Stomach (tissue), 8 donors: ENCODE measurements at regions not wholly inside any gene's neighbourhood (a gene's known extent, or its start where the extent isn't known, plus 50 kb on each side); places are given as distances from the start of the nearest gene placed in this dataset.

ENCODE experiments used
- DNase-seq, 2 donors: peaks; one replicate each; pipeline versions ENCODE4 v3.0.0 to v3.0.0-alpha.2; 2013 to 2019
- H3K27ac ChIP-seq, 5 donors: fragments of 200-600 bp in 4 of 5; sonication (generic) in 4 of 5; one replicate each; pipeline ENCODE4 v1.5.1; 2013 to 2019; ENCODE audit warnings: mild to moderate bottlenecking in 1 of 5, moderate library complexity in 1 of 5
- H3K27me3 ChIP-seq, 3 donors: fragments of 200-600 bp; sonication (generic); one replicate each; pipeline ENCODE4 v1.5.1; 2017 to 2019; ENCODE audit warnings: mixed run types in 1 of 3
- H3K36me3 ChIP-seq, 4 donors: fragments of 200-600 bp; sonication (generic); 1 replicate in 3 of 4; 2 replicates in 1 of 4; pipeline ENCODE4 v1.5.1; 2016 to 2019
- H3K4me1 ChIP-seq, 4 donors: fragments of 200-600 bp; sonication (generic); one replicate each; pipeline ENCODE4 v1.5.1; 2016 to 2019
- H3K4me3 ChIP-seq, 4 donors: fragments of 200-600 bp; sonication (generic) in 3 of 4; one replicate each; pipeline ENCODE4 v1.5.1; 2016 to 2019; ENCODE audit warnings: mild to moderate bottlenecking in 1 of 4
- H3K9me3 ChIP-seq, 4 donors: fragments of 200-600 bp; sonication (generic); one replicate each; pipeline ENCODE4 v1.5.1; 2016 to 2019
- EP300 ChIP-seq: sonication (generic); formaldehyde crosslinking; IDR thresholded peaks from one replicate; pipeline ENCODE4 v1.6.1; 2017; ENCODE audit warnings: antibody characterized with exemption
- POLR2A ChIP-seq, 4 donors: fragments of 450-650 bp; IDR thresholded peaks; one replicate each; pipeline ENCODE4 v1.6.1; 2016; ENCODE audit warnings: antibody characterized with exemption in 4 of 4, control low read depth in 2 of 4, mild to moderate bottlenecking in 1 of 4, moderate library complexity in 1 of 4
- POLR2AphosphoS5 ChIP-seq, 3 donors: sonication (generic); formaldehyde crosslinking; IDR thresholded peaks; one replicate each; pipeline ENCODE4 v1.6.1; 2016; ENCODE audit warnings: antibody characterized with exemption in 3 of 3
- WGBS, 5 donors: extraction: QIAGEN DNeasy Blood & Tissue Kit in 3 of 5; methylation state at CpG; one replicate each; pipeline versions ENCODE4 v1.1.5 to v1.1.7; 2013 to 2018; 5-methylcytosine and 5-hydroxymethylcytosine counted together
- intact Hi-C: fragments of 100-400 bp; cut with DNase I; formaldehyde crosslinking; loops from one replicate; pipeline ENCODE4 v1.15.1; 2023; ENCODE audit warnings: low total_unique reads
- TF ChIP-seq, protein P1 (sequence below), 7 experiments: fragments of 450-650 bp in 4 of 7; fragments of 200-600 bp in 3 of 7; sonication (generic) in 3 of 7; IDR thresholded peaks; one replicate each; pipeline ENCODE4 v1.5.1; 2016 to 2019; ENCODE audit warnings: antibody characterized with exemption in 7 of 7, control low read depth in 2 of 7, mild to moderate bottlenecking in 1 of 7
- donor health status: healthy with polysubstance abuse.
- donor health status: Bipolar disorder and iron deficiency.
- donor health status: healthy.

DNA sequence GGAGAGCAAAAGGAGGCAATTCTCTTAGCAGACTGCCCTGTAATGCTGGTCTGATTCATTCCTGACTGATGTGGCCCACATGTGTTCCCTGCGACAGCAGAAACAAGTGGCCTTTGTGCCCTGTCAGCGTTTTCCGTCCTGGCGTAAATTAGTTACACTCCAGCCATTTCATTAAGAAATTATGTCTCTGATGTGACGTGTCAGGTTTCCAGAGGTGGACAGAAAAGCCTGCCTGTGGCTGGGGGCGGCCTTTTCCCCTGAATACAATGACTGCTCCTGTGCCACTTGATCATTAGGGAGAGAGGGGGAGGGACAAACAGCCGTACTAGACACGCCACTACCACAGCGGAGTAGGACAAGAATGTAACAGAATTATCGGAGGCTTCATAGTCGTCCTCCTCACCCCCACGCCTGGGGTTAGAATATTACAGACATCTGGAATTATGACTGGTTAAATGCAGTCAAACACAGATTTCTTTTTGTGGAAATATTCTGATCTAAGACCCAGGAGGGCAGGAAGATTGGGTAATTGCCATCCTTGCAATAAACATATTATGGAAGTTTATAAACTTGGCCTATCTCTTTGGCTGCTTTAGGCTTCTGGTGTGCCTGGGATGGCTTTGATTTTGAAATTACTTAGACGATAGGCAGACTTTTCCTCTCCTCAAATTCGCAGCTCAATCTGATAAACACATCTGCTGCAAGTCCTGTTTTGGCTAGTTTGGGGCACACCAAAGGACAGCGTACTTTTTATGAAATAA, 146.2 kb upstream of the BCOR start:
- intact Hi-C loops, result no loop called here
- no peak overlapping the region for H3K4me3 ChIP-seq
- H3K36me3 ChIP-seq, result no peaks in the 10 kb centered on the region
- peaks cover 0 to 7% (median 4%) of the 10 kb centered on the region in 4 donors for H3K4me1 ChIP-seq
- peaks cover 0 to 9% (median 0%) of the 10 kb centered on the region in 4 donors for H3K9me3 ChIP-seq
- WGBS, 5 donors, result 68 to 80% (median 73%) methylated on average over 13 to 15 of the region's 15 CpGs
- no peak overlapping the region for H3K27ac ChIP-seq
- DNase-seq, result peak in 1 of 2 donors; percentile 39
- H3K27me3 ChIP-seq, result peaks cover 0 to 4% (median 0%) of the 10 kb centered on the region in 3 donors
- TF ChIP-seq POLR2A (IDR thresholded peaks at IDR 0.05) (no peak), EP300 (no peak), POLR2AphosphoS5 (IDR thresholded peaks at IDR 0.05) (no peak)
- TF ChIP-seq, protein P1, sequence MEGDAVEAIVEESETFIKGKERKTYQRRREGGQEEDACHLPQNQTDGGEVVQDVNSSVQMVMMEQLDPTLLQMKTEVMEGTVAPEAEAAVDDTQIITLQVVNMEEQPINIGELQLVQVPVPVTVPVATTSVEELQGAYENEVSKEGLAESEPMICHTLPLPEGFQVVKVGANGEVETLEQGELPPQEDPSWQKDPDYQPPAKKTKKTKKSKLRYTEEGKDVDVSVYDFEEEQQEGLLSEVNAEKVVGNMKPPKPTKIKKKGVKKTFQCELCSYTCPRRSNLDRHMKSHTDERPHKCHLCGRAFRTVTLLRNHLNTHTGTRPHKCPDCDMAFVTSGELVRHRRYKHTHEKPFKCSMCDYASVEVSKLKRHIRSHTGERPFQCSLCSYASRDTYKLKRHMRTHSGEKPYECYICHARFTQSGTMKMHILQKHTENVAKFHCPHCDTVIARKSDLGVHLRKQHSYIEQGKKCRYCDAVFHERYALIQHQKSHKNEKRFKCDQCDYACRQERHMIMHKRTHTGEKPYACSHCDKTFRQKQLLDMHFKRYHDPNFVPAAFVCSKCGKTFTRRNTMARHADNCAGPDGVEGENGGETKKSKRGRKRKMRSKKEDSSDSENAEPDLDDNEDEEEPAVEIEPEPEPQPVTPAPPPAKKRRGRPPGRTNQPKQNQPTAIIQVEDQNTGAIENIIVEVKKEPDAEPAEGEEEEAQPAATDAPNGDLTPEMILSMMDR (IDR thresholded peaks at IDR 0.05), result no peak

DNA sequence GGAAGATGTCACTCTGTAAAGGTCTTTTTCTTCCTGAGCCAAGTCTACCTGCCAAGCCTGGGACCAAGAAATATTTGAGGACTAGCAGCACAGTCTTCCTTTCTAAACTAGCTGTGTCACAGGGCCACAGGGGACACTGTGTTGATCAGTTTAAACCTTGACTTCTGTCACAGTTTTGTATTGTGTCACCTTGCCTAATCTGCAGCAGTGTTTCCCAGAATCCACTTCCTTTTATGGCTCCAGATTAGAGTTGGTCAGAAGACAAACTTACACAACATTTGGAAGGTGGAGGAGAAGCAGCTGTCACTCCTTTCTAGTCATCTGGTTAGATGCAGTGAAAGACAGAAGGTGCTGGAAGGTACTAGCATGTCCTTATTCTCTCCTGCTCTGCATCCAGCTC, 143.1 kb upstream of the BCOR start:
- no peaks in the 10 kb centered on the region for H3K36me3 ChIP-seq
- H3K27me3 ChIP-seq, result no peaks in the 10 kb centered on the region
- H3K27ac ChIP-seq, result no peak overlapping the region
- H3K4me3 ChIP-seq, result no peak overlapping the region
- H3K4me1 ChIP-seq, result peaks cover 0 to 7% (median 3%) of the 10 kb centered on the region in 4 donors
- TF ChIP-seq POLR2A (IDR thresholded peaks at IDR 0.05), result no peak
- TF ChIP-seq POLR2AphosphoS5 (IDR thresholded peaks at IDR 0.05), result no peak
- no peak for TF ChIP-seq EP300
- TF ChIP-seq, protein P1 (IDR thresholded peaks at IDR 0.05), result no peak
- peak in 1 of 2 donors; percentile 20 for DNase-seq
- peaks cover 0 to 16% (median 3%) of the 10 kb centered on the region in 4 donors for H3K9me3 ChIP-seq
- intact Hi-C loops, result no loop called here

DNA sequence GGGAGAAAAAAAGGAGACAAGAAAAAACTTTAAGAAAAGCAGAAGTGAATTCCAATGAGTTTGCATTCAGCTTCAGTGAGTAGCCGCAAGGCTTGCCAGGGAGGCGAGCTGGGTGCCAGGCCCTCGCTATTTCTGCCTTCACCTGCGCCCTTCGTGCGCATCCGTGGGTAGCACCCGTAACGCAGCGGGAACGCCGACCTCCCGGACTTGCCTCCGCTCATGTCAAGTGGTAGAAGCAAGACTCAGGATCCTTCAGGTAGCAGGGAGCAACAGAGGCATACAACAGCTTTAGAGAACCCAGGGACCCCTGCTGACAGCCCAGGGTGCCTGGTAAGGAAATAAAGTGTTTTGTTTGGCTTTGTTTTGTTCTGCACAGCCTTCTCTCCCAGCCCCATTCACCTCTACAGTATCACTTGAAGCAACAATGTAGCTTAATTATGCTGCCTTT, 140.0 kb upstream of the BCOR start:
- 55 to 76% (median 62%) methylated on average over 14 of the region's 14 CpGs for WGBS, 5 donors
- H3K27ac ChIP-seq, result no peak overlapping the region
- peaks cover 0 to 17% (median 3%) of the 10 kb centered on the region in 4 donors for H3K9me3 ChIP-seq
- DNase-seq, result no peak
- no peak overlapping the region for H3K4me3 ChIP-seq
- TF ChIP-seq, protein P1 (IDR thresholded peaks at IDR 0.05), result no peak
- TF ChIP-seq POLR2AphosphoS5 (IDR thresholded peaks at IDR 0.05) (no peak), POLR2A (IDR thresholded peaks at IDR 0.05) (no peak), EP300 (no peak)
- no peaks in the 10 kb centered on the region for H3K36me3 ChIP-seq
- no peaks in the 10 kb centered on the region for H3K4me1 ChIP-seq
- intact Hi-C loops, result no loop called here
- no peaks in the 10 kb centered on the region for H3K27me3 ChIP-seq

DNA sequence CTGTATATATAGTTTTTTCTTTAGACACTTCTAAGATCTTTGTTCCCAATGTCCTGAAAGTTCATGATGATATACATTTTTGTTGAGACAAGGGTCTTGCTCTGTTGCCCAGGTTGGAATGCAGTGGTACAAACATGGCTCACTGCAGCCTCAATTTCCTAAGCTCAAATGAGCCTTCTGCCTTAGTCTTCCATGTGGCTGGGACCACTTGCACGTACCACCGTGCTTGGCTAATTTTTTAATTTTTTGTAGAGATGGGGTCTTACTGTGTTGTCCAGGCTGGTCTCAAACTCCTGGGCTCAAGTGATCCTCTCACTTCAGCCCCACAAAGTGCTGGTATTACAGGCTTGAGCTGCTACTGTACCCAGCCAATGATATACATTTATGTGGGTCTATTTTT, 132.9 kb upstream of the BCOR start:
- no peak for DNase-seq
- no peaks in the 10 kb centered on the region for H3K9me3 ChIP-seq
- no peak for TF ChIP-seq EP300
- no peak for TF ChIP-seq POLR2A (IDR thresholded peaks at IDR 0.05)
- TF ChIP-seq POLR2AphosphoS5 (IDR thresholded peaks at IDR 0.05), result no peak
- 79 to 100% (median 96%) methylated on average over 2 of the region's 2 CpGs for WGBS, 5 donors
- intact Hi-C loops, result no loop called here
- no peak overlapping the region for H3K4me3 ChIP-seq
- H3K27ac ChIP-seq, result no peak overlapping the region
- no peaks in the 10 kb centered on the region for H3K4me1 ChIP-seq
- no peaks in the 10 kb centered on the region for H3K27me3 ChIP-seq
- no peaks in the 10 kb centered on the region for H3K36me3 ChIP-seq

DNA sequence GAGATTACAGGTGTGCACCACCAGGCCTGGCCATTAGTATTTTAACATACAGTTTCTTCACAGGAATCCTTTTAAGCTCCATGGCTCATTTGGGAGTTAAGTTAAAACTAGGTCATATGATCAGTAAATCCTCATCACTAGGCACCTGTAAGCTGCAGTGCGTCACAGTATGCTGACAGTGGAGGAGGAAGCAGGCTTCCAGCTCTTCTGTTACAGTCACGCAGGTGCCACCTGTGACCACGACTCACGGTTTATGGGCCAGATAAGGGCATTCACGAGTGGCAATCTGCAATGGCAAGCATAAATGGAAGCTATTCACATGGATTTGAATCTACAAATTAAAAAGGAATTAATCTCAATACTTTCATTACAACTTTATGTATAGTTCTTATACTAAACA, 129.4 kb upstream of the BCOR start:
- intact Hi-C loops, result no loop called here
- WGBS, 5 donors, result 75 to 86% (median 76%) methylated on average over 5 of the region's 5 CpGs

More for the DNA sequence above, 129.4 kb upstream of the BCOR start:
- no peaks in the 10 kb centered on the region for H3K36me3 ChIP-seq
- no peak overlapping the region for H3K27ac ChIP-seq
- TF ChIP-seq EP300 (no peak), POLR2A (IDR thresholded peaks at IDR 0.05) (no peak), POLR2AphosphoS5 (IDR thresholded peaks at IDR 0.05) (no peak)
- TF ChIP-seq, protein P1 (IDR thresholded peaks at IDR 0.05), result no peak
- peaks cover 0 to 9% (median 1%) of the 10 kb centered on the region in 4 donors for H3K9me3 ChIP-seq
- no peak for DNase-seq
- no peak overlapping the region for H3K4me3 ChIP-seq
- no peaks in the 10 kb centered on the region for H3K4me1 ChIP-seq
- no peaks in the 10 kb centered on the region for H3K27me3 ChIP-seq
